Body of pancreas (tissue), 4 donors: ENCODE measurements at regions not wholly inside any gene's neighbourhood (a gene's known extent, or its start where the extent isn't known, plus 50 kb on each side); places are given as distances from the start of the nearest gene placed in this dataset.

Experiments
- POLR2A ChIP-seq, 3 donors: fragments of 450-650 bp; IDR thresholded peaks; one replicate each; pipeline ENCODE4 v1.6.1; 2016; ENCODE audit warnings: antibody characterized with exemption in 3 of 3, mild to moderate bottlenecking in 2 of 3
- TF ChIP-seq, protein P1 (sequence below), 7 experiments: fragments of 450-650 bp in 4 of 7; fragments of 200-600 bp in 3 of 7; sonication (generic) in 3 of 7; IDR thresholded peaks; one replicate each; pipeline ENCODE4 v1.5.1; 2016 to 2019; ENCODE audit warnings: antibody characterized with exemption in 7 of 7

DNA sequence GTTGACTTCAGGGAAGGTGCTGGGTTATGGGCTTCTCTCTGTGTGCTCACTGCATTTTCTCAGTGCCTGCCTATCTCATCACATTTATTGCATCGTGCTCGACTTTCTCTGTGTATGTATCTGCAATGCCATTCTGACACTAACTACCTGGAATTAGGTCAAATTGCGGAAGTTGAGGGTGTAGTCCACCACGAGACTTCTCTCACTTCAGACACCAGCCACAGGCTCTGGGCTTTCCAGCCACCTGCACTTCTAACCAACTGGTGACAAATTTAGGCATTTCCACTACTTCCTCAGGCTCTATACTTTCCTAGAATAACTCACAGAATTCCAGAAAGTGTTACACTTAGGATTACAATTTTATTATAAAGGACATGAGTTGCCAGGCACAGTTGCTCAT lies 188.6 kb upstream of the ZNF608 start:
- TF ChIP-seq, protein P1, sequence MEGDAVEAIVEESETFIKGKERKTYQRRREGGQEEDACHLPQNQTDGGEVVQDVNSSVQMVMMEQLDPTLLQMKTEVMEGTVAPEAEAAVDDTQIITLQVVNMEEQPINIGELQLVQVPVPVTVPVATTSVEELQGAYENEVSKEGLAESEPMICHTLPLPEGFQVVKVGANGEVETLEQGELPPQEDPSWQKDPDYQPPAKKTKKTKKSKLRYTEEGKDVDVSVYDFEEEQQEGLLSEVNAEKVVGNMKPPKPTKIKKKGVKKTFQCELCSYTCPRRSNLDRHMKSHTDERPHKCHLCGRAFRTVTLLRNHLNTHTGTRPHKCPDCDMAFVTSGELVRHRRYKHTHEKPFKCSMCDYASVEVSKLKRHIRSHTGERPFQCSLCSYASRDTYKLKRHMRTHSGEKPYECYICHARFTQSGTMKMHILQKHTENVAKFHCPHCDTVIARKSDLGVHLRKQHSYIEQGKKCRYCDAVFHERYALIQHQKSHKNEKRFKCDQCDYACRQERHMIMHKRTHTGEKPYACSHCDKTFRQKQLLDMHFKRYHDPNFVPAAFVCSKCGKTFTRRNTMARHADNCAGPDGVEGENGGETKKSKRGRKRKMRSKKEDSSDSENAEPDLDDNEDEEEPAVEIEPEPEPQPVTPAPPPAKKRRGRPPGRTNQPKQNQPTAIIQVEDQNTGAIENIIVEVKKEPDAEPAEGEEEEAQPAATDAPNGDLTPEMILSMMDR (IDR thresholded peaks at IDR 0.05), result no peak
- no peak for TF ChIP-seq POLR2A (IDR thresholded peaks at IDR 0.05)
